Psoas muscle (tissue), 7 donors: ENCODE measurements at regions not wholly inside any gene's neighbourhood (a gene's known extent, or its start where the extent isn't known, plus 50 kb on each side); places are given as distances from the start of the nearest gene placed in this dataset.

ENCODE experiments used
- ATAC-seq, 4 donors: fragments of 200-7000 bp; cut with Tn5 transposase; one replicate each; pipeline ENCODE4 v1.9.1; 2020; ENCODE audit warnings: moderate library complexity in 3 of 4, mild to moderate bottlenecking in 2 of 4
- DNase-seq, 2 donors: peaks; one replicate each; pipeline ENCODE4 v3.0.0-alpha.2; 2020
- H3K27ac ChIP-seq: fragments of 200-600 bp; one replicate; pipeline ENCODE4 v1.8.0; 2022
- H3K27me3 ChIP-seq, 3 donors: fragments of 200-600 bp in 1 of 3; one replicate each; pipeline versions ENCODE4 v1.6.1 to v1.8.0; 2013 to 2022; ENCODE audit warnings: low read length in 2 of 3, mild to moderate bottlenecking in 2 of 3, moderate library complexity in 1 of 3; ENCODE audit not compliant: insufficient read depth in 3 of 3
- H3K36me3 ChIP-seq, 2 donors: fragments of 200-600 bp in 1 of 2; one replicate each; pipeline versions ENCODE4 v1.6.1 to v1.8.0; 2013 to 2022; ENCODE audit warnings: low read depth in 1 of 2, mild to moderate bottlenecking in 1 of 2, moderate library complexity in 1 of 2; ENCODE audit not compliant: insufficient read depth in 1 of 2
- H3K4me1 ChIP-seq: fragments of 200-600 bp; one replicate; pipeline ENCODE4 v1.8.0; 2022
- H3K4me3 ChIP-seq: fragments of 200-600 bp; one replicate; pipeline ENCODE4 v1.8.0; 2022; ENCODE audit warnings: mild to moderate bottlenecking
- H3K9me3 ChIP-seq: fragments of 200-600 bp; one replicate; pipeline ENCODE4 v1.8.0; 2022
- WGBS, 3 donors: extraction: QIAGEN DNeasy Blood & Tissue Kit; methylation state at CpG; one replicate each; pipeline versions ENCODE4 v1.1.6 to v1.1.7; 2013; 5-methylcytosine and 5-hydroxymethylcytosine counted together
- intact Hi-C, 2 donors: fragments of 100-400 bp; cut with DNase I; formaldehyde crosslinking; loops; one replicate each; pipeline versions ENCODE4 v1.11.0 to v1.14.2; 2022
- TF ChIP-seq, protein P1 (sequence below): fragments of 200-600 bp; IDR thresholded peaks from one replicate; pipeline ENCODE4 v1.8.0; 2022; ENCODE audit warnings: antibody characterized with exemption
- donor health status: healthy with polysubstance abuse.
- donor health status: DM: no; HTN: no; CAD: no; lungs with moderate emphysema.
- donor health status: Bipolar disorder and iron deficiency.
- donor health status: healthy.
- donor health status: DM: yes; HTN: yes; CAD: no.
- donor health status: DM: no; HTN: no; CAD: no.
- donor health status: DM: yes; HTN: yes; CAD: no.

DNA sequence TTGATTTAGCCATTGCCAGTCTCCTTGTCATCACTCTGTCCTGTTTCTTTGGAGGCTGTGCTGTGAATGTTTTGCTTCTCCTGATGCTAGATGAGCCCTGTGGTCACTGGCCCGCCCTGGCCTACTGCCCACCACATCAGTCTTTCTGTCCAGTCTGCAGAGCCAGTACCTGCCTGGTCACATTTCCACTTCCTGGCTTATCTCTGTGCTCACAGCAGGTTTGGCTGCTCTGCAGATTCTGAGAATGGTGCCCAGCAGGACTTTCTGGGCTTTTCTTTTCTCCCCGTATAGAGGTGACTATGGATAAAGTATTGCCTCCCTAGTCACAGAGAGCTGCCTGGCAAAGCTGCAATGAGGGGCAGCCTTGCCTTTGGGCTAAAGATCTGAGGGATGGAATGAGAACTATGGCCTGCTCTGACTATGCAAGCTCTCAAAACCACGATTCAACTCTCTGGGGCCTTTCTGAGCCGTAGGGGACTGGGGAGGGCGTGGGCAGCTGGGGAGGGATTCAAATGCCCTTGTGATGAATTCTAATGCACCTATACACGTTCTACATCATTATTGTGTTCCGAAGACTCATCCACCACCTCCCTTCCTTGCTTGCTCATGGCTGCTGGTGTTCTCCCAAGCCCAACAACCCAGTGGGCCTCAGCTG, 410.4 kb upstream of the NPVF start:
- ATAC-seq (no peak), DNase-seq (no peak)
- 85 to 87% (median 86%) methylated on average over 7 of the region's 7 CpGs for WGBS, 3 donors
- H3K27ac ChIP-seq = no peak overlapping the region
- no peaks in the 10 kb centered on the region for H3K4me1 ChIP-seq
- intact Hi-C loops = no loop called here
- H3K36me3 ChIP-seq = no peaks in the 10 kb centered on the region
- no peak overlapping the region for H3K4me3 ChIP-seq
- no peaks in the 10 kb centered on the region for H3K9me3 ChIP-seq
- no peaks in the 10 kb centered on the region for H3K27me3 ChIP-seq
- TF ChIP-seq, protein P1, sequence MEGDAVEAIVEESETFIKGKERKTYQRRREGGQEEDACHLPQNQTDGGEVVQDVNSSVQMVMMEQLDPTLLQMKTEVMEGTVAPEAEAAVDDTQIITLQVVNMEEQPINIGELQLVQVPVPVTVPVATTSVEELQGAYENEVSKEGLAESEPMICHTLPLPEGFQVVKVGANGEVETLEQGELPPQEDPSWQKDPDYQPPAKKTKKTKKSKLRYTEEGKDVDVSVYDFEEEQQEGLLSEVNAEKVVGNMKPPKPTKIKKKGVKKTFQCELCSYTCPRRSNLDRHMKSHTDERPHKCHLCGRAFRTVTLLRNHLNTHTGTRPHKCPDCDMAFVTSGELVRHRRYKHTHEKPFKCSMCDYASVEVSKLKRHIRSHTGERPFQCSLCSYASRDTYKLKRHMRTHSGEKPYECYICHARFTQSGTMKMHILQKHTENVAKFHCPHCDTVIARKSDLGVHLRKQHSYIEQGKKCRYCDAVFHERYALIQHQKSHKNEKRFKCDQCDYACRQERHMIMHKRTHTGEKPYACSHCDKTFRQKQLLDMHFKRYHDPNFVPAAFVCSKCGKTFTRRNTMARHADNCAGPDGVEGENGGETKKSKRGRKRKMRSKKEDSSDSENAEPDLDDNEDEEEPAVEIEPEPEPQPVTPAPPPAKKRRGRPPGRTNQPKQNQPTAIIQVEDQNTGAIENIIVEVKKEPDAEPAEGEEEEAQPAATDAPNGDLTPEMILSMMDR = no peak

DNA sequence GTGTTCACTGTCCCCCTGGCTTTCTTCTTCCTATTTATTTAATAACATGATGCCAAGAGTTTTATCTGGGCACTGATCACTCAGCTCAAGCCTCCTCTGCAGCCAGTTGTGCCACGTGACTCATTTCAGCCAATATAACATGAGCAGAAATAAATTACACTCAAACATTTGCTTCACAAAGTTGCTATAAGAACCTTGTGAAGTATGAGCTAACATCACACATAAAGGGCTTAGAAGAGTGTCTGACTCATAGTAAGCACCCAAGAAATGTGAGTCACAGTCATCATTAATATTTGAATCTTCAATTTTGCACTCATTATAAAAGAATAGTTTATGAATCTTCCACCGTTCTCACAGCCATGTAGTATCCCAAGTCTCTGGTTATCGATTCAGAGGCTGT, 414.6 kb upstream of the NPVF start:
- ATAC-seq (no peak), DNase-seq (no peak)
- Histone ChIP-seq H3K4me3 (no peak overlapping the region), H3K4me1 (no peaks in the 10 kb centered on the region), H3K27me3 (no peaks in the 10 kb centered on the region), H3K9me3 (no peaks in the 10 kb centered on the region), H3K36me3 (no peaks in the 10 kb centered on the region), H3K27ac (no peak overlapping the region)
- 90 to 93% (median 93%) methylated on average over 3 of the region's 3 CpGs for WGBS, 3 donors
- TF ChIP-seq, protein P1 = no peak
- intact Hi-C loops = no loop called here

DNA sequence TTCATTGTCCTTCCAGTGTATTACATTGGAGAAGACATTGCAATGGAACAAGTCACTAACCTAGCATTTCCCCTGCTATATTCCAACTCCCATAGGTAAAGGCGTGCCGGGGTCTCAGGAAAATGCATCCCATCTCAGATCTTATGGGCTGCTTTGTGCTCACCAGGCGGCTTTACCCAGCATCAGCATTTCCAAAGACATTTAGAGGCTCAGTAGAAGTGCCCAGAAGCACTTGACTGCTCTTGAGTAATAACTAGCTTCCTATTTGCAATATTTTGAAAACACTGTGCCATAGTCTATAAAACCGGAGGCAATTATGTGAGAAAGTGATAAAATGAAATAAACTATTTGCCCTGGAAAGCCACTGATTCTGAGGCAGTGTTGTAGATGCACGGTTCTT, 415.0 kb upstream of the NPVF start:
- TF ChIP-seq, protein P1 = no peak
- DNase-seq (no peak), ATAC-seq (no peak)
- 93 to 95% (median 94%) methylated on average over 5 of the region's 5 CpGs for WGBS, 3 donors
- Histone ChIP-seq H3K27ac (no peak overlapping the region), H3K27me3 (no peaks in the 10 kb centered on the region), H3K4me1 (no peaks in the 10 kb centered on the region), H3K36me3 (no peaks in the 10 kb centered on the region), H3K4me3 (no peak overlapping the region), H3K9me3 (no peaks in the 10 kb centered on the region)
- intact Hi-C loops = no loop called here

DNA sequence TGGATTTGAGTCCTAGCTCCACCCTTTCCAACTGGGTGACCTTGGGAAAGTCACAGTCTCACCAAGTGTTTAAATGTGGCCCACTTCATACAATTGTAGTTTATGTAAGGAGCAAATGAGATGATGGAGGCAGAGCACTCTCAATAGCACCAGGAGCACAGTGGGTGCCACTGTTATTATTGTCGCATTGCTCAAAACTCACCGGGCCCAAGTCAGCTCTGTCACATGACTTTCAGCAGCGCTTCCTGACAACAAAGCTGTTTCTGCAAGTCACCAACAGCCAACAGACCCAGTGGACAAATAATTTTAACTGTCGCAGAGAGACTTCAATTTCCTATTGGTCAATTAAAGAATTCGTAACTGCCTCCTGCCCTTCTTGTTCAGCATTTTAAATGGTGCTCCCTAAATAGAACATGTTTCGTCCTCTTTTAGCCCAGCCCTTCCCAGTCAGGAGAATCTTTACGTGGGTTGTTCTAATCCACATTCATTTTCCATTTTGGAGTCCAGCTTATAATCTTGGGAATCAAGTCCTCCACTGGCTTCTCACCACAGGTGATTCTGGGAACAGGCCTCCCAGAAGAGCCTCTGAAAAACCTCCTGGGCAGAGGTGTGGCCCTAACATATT, 415.6 kb upstream of the NPVF start:
- TF ChIP-seq, protein P1 = no peak
- H3K4me3 ChIP-seq = no peak overlapping the region
- no peaks in the 10 kb centered on the region for H3K36me3 ChIP-seq
- no peak for DNase-seq
- H3K27me3 ChIP-seq = no peaks in the 10 kb centered on the region
- 84 to 91% (median 86%) methylated on average over 7 of the region's 7 CpGs for WGBS, 3 donors
- H3K4me1 ChIP-seq = no peaks in the 10 kb centered on the region
- no peaks in the 10 kb centered on the region for H3K9me3 ChIP-seq
- no peak for ATAC-seq
- no peak overlapping the region for H3K27ac ChIP-seq
- intact Hi-C loops = no loop called here
